NCI-H748 (cell line): ENCODE measurements at regions not wholly inside any gene's neighbourhood (a gene's known extent, or its start where the extent isn't known, plus 50 kb on each side); places are given as distances from the start of the nearest gene placed in this dataset.

ENCODE experiments used
- DNase-seq: peaks from one replicate; lab custom pipeline; 2025; ENCODE audit not compliant: unreplicated experiment; lab: John Stamatoyannopoulos, UW

- DNase-seq: no peak
Observed at GRCh38 chr7:54476609-54477008, 65.6 kb upstream of the VSTM2A start.

- DNase-seq: peak; percentile 21
Observed at GRCh38 chr7:54477083-54477482, 65.1 kb upstream of the VSTM2A start.

DNA sequence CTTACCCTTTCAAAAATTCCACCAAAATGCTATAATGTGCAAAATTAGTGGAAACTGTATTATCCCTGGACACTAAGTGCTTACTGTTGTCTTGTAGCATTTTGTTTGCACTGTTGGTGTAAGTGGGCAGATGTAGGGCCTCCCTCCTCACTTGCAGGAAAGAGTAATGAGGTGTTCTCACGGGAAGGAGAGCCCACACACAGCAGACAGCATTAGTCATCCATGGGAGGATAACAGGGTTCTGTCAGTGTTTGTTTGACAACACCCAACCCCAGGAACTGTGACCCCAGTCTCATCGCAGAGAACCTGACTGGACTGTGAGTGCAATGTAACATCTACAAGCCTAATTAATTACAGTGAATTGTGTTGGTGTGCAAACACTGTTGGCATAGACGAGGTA is 58.7 kb upstream of the VSTM2A start:
- DNase-seq: peak; percentile 85

DNA sequence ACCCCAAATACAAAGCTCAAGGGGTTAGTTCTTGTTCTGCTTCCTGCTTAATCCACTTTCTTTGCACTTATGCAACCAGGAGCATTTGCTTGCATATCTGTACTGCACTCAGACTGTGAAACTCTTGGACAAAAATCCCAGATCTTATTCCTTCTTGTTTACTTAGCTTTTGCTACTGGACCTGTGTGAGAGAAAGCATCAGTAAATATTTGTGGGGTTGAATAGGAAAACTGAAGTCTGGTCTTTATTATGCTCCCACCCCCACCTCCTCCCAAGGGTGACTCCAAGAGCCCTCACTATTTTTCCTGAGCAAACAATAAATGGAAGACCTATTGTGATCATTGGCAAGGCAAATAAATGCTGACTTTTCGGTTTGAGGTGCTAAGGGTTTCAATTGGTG is 57.1 kb upstream of the VSTM2A start:
- peak; percentile 95 for DNase-seq
